Endothelial cell of umbilical vein (primary cell): ENCODE measurements at regions not wholly inside any gene's neighbourhood (a gene's known extent, or its start where the extent isn't known, plus 50 kb on each side); places are given as distances from the start of the nearest gene placed in this dataset.

Experiments used
- BruUV-seq: library from RNA; stranded (reverse); fragments of 400-500 nt; replicated peaks from 2 replicates; lab custom pipeline; 2021; lab: Mats Ljungman, UMichigan
- CTCF ChIA-PET: fragments of 300-600, 350-600 bp; sonication (Branson Sonifier 250); formaldehyde crosslinking; loops from one replicate; lab custom pipeline; 2021; ENCODE audit warnings: antibody characterized with exemption, inconsistent platforms; lab: Charles Lee
- POLR2A ChIA-PET: fragments of 300-600, 350-600 bp; sonication (Branson Sonifier 250); formaldehyde crosslinking; loops from one replicate; lab custom pipeline; 2021; ENCODE audit warnings: antibody characterized with exemption, inconsistent platforms; lab: Charles Lee
- DNase-seq: peaks from one replicate; pipeline ENCODE4 v3.0.0-alpha.2; 2011; ENCODE audit warnings: low read depth, low spot score
- FAIRE-seq: peaks from 2 replicates; lab custom pipeline; 2011; peaks lifted over from hg19 to GRCh38; lab: Jason Lieb, UNC
- H2AFZ ChIP-seq: 2 replicates; pipeline ENCODE4 v1.6.0; 2012; ENCODE audit warnings: low read depth, low read length, control low read depth, inconsistent platforms
- H3K27ac ChIP-seq: 2 replicates; pipeline ENCODE4 v1.5.1; 2011; ENCODE audit warnings: low read depth, mild to moderate bottlenecking, control low read depth, low read length, moderate library complexity; ENCODE audit not compliant: insufficient read depth
- H3K27me3 ChIP-seq, 2 experiments: 2 replicates each; pipeline versions ENCODE4 v1.6.0 to v1.6.1; 2011; ENCODE audit warnings: low read length in 2 of 2, mixed read lengths in 1 of 2; ENCODE audit not compliant: control insufficient read depth in 2 of 2, insufficient read depth in 2 of 2
- H3K36me3 ChIP-seq, 2 experiments: 2 replicates in 1 of 2; 3 replicates in 1 of 2; pipeline ENCODE4 v1.5.1; 2011; ENCODE audit warnings: low read length in 2 of 2, mild to moderate bottlenecking in 1 of 2, moderate library complexity in 1 of 2; ENCODE audit not compliant: control insufficient read depth in 2 of 2, insufficient read depth in 2 of 2; ENCODE audit errors: extremely low read depth in 1 of 2
- H3K4me1 ChIP-seq: 3 replicates; pipeline ENCODE4 v1.5.1; 2011; ENCODE audit warnings: mild to moderate bottlenecking, low read length; ENCODE audit not compliant: control insufficient read depth, insufficient read depth; ENCODE audit errors: extremely low read depth
- H3K4me2 ChIP-seq: 2 replicates; pipeline ENCODE4 v1.6.1; 2011; ENCODE audit warnings: low read length, control low read depth, mixed read lengths; ENCODE audit not compliant: insufficient read depth
- H3K4me3 ChIP-seq, 3 experiments: fragments of 200-600 bp in 1 of 3; sonication (generic), shearing (Covaris generic) in 1 of 3; replicated peaks in 1 of 3; 2 replicates each; pipeline ENCODE4 v1.5.1; 2011 to 2016; ENCODE audit warnings: control low read depth in 3 of 3, low read length in 3 of 3, mild to moderate bottlenecking in 2 of 3, inconsistent platforms in 1 of 3, low read depth in 1 of 3, moderate library complexity in 1 of 3; ENCODE audit not compliant: insufficient read depth in 1 of 3
- H3K79me2 ChIP-seq: 2 replicates; pipeline ENCODE4 v1.6.0; 2012; ENCODE audit warnings: low read length, inconsistent platforms; ENCODE audit not compliant: control insufficient read depth, insufficient read depth
- H3K9ac ChIP-seq: replicated peaks from 2 replicates; pipeline ENCODE3; 2011; ENCODE audit warnings: low read length, control low read depth; ENCODE audit not compliant: insufficient read depth; ENCODE audit errors: extremely low read depth
- H3K9me1 ChIP-seq: replicated peaks from 3 replicates; pipeline ENCODE4 v1.6.0; 2011; ENCODE audit warnings: mild to moderate bottlenecking, low read length; ENCODE audit not compliant: control insufficient read depth, insufficient read depth; ENCODE audit errors: extremely low read depth
- H3K9me3 ChIP-seq: replicated peaks from 2 replicates; pipeline ENCODE4 v1.5.1; 2012; ENCODE audit warnings: low read length, inconsistent platforms; ENCODE audit not compliant: control insufficient read depth, insufficient read depth
- H4K20me1 ChIP-seq: replicated peaks from 2 replicates; pipeline ENCODE3; 2011; ENCODE audit warnings: mild to moderate bottlenecking, low read length; ENCODE audit not compliant: control insufficient read depth, insufficient read depth; ENCODE audit errors: extremely low read depth
- CTCF ChIP-seq, 2 donors: IDR thresholded peaks; 1 replicate in 1 of 2; 2 replicates in 1 of 2; pipeline ENCODE4 v1.5.1; 2011; ENCODE audit warnings: low read length in 2 of 2, mild to moderate bottlenecking in 2 of 2, moderate library complexity in 2 of 2, control low read depth in 1 of 2, inconsistent platforms in 1 of 2, low read depth in 1 of 2; ENCODE audit not compliant: insufficient read depth in 1 of 2; ENCODE audit errors: extremely low read depth in 1 of 2
- EZH2 ChIP-seq: IDR thresholded peaks from 2 replicates; pipeline ENCODE4 v1.6.1; 2012; ENCODE audit warnings: borderline replicate concordance, low read depth, mild to moderate bottlenecking, moderate library complexity, low read length, inconsistent platforms; ENCODE audit not compliant: severe bottlenecking
- FOS ChIP-seq: IDR thresholded peaks from 2 replicates; pipeline ENCODE4 v1.6.1; 2011; ENCODE audit warnings: mild to moderate bottlenecking, low read length, moderate library complexity, borderline replicate concordance; ENCODE audit not compliant: insufficient read depth
- GATA2 ChIP-seq: IDR thresholded peaks from 2 replicates; pipeline ENCODE4 v1.7.0; 2011; ENCODE audit warnings: low read depth, mild to moderate bottlenecking, moderate library complexity, mixed read lengths, low read length; ENCODE audit not compliant: insufficient read length, insufficient read depth
- JUN ChIP-seq: IDR thresholded peaks from 2 replicates; pipeline ENCODE4 v1.6.1; 2011; ENCODE audit warnings: borderline replicate concordance, low read depth; ENCODE audit not compliant: insufficient read length, insufficient read depth
- MYC ChIP-seq: IDR thresholded peaks from one replicate; pipeline ENCODE4 v1.6.1; 2011; ENCODE audit warnings: mild to moderate bottlenecking, low read depth, low read length
- POLR2A ChIP-seq: IDR thresholded peaks from 2 replicates; pipeline ENCODE4 v1.6.1; 2012; ENCODE audit warnings: low read depth, mild to moderate bottlenecking, control low read depth, low read length
- POLR2AphosphoS5 ChIP-seq: IDR thresholded peaks from 2 replicates; pipeline ENCODE4 v1.6.1; 2012; ENCODE audit warnings: low read depth, mild to moderate bottlenecking, control low read depth, low read length, moderate library complexity; ENCODE audit not compliant: insufficient read depth
- dilution Hi-C: fragments of 300-500 bp; cut with MboI; formaldehyde crosslinking; loops from one replicate; pipeline ENCODE4 v1.15.0; 2019; ENCODE audit warnings: low sequenced_read_pairs; ENCODE audit not compliant: extremely low pct_ligation_motif_present
- intact Hi-C: fragments of 100-400 bp; cut with micrococcal nuclease; formaldehyde crosslinking; loops from one replicate; pipeline ENCODE4 v1.10.0; 2022
- TF ChIP-seq, protein P1 (sequence below): IDR thresholded peaks from 2 replicates; pipeline ENCODE4 v1.6.1; 2011; ENCODE audit not compliant: insufficient read depth, insufficient read length

DNA sequence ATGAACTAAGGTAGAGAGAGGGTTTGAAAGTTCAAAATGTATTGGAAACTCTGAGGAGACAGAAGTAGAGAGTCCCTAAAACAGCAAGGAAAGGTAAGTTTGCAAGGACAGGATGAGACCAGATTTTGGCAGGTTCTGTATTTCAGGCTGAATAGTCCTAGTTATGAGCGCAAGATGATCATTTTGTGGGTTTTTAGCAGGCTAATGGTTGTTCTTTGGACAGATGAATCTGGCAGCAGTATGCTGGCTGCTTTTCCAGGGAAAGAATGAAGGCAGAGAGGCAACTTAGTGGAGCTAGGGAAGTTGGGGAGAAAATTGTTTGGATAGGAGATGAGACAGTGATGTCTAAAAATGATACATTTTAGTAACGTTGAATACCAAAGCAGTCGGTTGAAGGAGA, 243.5 kb upstream of the NRIP1 start:
- DNase-seq (no peak), FAIRE-seq (no peak)
- Histone ChIP-seq H3K27me3 (no peaks in the 10 kb centered on the region), H3K4me2 (no peak overlapping the region), H3K79me2 (no peaks in the 10 kb centered on the region), H4K20me1 (no peaks in the 10 kb centered on the region), H3K4me3 (no peak overlapping the region), H2AFZ (no peak overlapping the region), H3K9me1 (no peaks in the 10 kb centered on the region), H3K9ac (no peak overlapping the region), H3K36me3 (no peaks in the 10 kb centered on the region), H3K4me1 (no peaks in the 10 kb centered on the region), H3K27ac (no peak overlapping the region), H3K9me3 (no peaks in the 10 kb centered on the region)
- TF ChIP-seq CTCF (IDR thresholded peaks at IDR 0.05; ENCODE audit: extremely low read depth in 1 of 2, insufficient read depth in 1 of 2, low read depth in 1 of 2, low read length in 2 of 2) = no peak
- TF ChIP-seq POLR2A = no peak
- no peak for TF ChIP-seq MYC
- TF ChIP-seq FOS = no peak
- TF ChIP-seq JUN = no peak
- no peak for TF ChIP-seq POLR2AphosphoS5
- no peak for TF ChIP-seq GATA2
- TF ChIP-seq, protein P1, sequence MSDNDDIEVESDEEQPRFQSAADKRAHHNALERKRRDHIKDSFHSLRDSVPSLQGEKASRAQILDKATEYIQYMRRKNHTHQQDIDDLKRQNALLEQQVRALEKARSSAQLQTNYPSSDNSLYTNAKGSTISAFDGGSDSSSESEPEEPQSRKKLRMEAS = no peak
- no peak for TF ChIP-seq EZH2
- ChIA-PET CTCF (no interaction called here), POLR2A (no interaction called here)
- dilution Hi-C loops (no loop called here), intact Hi-C loops (no loop called here)
- BruUV-seq = no TSS peak
